Esophagus squamous epithelium (tissue), 5 donors: ENCODE measurements at regions not wholly inside any gene's neighbourhood (a gene's known extent, or its start where the extent isn't known, plus 50 kb on each side); places are given as distances from the start of the nearest gene placed in this dataset.
A peak's percentile ranks its signal among the peaks of the same experiment; 100 is the strongest.

Experiments used
- DNase-seq: peaks from one replicate; lab custom pipeline; 2025; lab: John Stamatoyannopoulos, UW
- H3K27ac ChIP-seq, 4 donors: fragments of 200-600 bp; sonication (generic); one replicate each; pipeline ENCODE4 v1.5.1; 2016 to 2019; ENCODE audit warnings: mild to moderate bottlenecking in 1 of 4
- H3K27me3 ChIP-seq, 4 donors: fragments of 200-600 bp; sonication (generic); 1 replicate in 3 of 4; 2 replicates in 1 of 4; pipeline versions ENCODE4 v1.5.1 to v1.6.0; 2017 to 2021; ENCODE audit warnings: antibody characterized with exemption in 1 of 4
- H3K36me3 ChIP-seq, 3 donors: fragments of 200-600 bp; sonication (generic); one replicate each; pipeline ENCODE4 v1.5.1; 2016 to 2019
- H3K4me1 ChIP-seq, 3 donors: fragments of 200-600 bp; sonication (generic); one replicate each; pipeline ENCODE4 v1.5.1; 2017 to 2019
- H3K4me3 ChIP-seq, 4 donors: fragments of 200-600 bp; sonication (generic); 1 replicate in 3 of 4; 2 replicates in 1 of 4; pipeline ENCODE4 v1.5.1; 2016 to 2019; ENCODE audit warnings: mild to moderate bottlenecking in 2 of 4, moderate library complexity in 1 of 4
- H3K9me3 ChIP-seq, 3 donors: fragments of 200-600 bp; sonication (generic); one replicate each; pipeline ENCODE4 v1.5.1; 2016 to 2019
- POLR2A ChIP-seq, 4 donors: fragments of 450-650 bp; IDR thresholded peaks; one replicate each; pipeline ENCODE4 v1.6.1; 2017; ENCODE audit warnings: antibody characterized with exemption in 4 of 4, mild to moderate bottlenecking in 4 of 4, moderate library complexity in 3 of 4
- WGBS, 2 donors: methylation state at CpG; one replicate each; pipeline ENCODE4 v1.1.5; 2018; 5-methylcytosine and 5-hydroxymethylcytosine counted together
- intact Hi-C: fragments of 100-400 bp; cut with DNase I; formaldehyde crosslinking; loops from one replicate; pipeline ENCODE4 v1.15.0; 2022
- TF ChIP-seq, protein P1 (sequence below), 6 experiments: fragments of 450-650 bp in 4 of 6; fragments of 200-600 bp in 2 of 6; sonication (generic) in 2 of 6; IDR thresholded peaks; one replicate each; pipeline ENCODE4 v1.5.1; 2016 to 2019; ENCODE audit warnings: antibody characterized with exemption in 6 of 6, mild to moderate bottlenecking in 4 of 6, moderate library complexity in 4 of 6
- donor health status: DM: yes; HTN: yes; CAD: no.

DNA sequence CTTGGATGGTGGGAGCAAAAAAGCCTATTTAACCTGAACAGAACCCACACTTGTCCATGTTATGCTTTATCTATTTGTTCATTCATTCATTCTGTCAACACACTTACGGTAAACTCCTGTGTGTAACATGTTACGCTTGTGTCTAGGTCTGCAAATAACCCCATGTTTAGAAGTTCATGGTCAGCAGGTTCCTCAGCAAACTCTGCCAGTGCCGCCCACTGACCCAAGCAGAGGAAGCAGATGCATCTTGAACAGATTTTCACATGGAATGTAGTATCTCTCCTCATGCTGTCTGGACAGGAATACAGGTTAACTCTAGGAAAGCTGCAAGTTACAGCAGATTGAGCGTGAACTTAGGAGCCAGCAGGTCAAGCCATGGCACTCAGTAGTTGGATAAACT lies 213.7 kb upstream of the COPS8 start:
- WGBS, 2 donors = 88 to 92% methylated on average over 4 of the region's 4 CpGs
- TF ChIP-seq, protein P1, sequence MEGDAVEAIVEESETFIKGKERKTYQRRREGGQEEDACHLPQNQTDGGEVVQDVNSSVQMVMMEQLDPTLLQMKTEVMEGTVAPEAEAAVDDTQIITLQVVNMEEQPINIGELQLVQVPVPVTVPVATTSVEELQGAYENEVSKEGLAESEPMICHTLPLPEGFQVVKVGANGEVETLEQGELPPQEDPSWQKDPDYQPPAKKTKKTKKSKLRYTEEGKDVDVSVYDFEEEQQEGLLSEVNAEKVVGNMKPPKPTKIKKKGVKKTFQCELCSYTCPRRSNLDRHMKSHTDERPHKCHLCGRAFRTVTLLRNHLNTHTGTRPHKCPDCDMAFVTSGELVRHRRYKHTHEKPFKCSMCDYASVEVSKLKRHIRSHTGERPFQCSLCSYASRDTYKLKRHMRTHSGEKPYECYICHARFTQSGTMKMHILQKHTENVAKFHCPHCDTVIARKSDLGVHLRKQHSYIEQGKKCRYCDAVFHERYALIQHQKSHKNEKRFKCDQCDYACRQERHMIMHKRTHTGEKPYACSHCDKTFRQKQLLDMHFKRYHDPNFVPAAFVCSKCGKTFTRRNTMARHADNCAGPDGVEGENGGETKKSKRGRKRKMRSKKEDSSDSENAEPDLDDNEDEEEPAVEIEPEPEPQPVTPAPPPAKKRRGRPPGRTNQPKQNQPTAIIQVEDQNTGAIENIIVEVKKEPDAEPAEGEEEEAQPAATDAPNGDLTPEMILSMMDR (IDR thresholded peaks at IDR 0.05) = no peak
- no peak for TF ChIP-seq POLR2A (IDR thresholded peaks at IDR 0.05)
- H3K27me3 ChIP-seq = no peaks in the 10 kb centered on the region
- peaks cover 5 to 33% (median 16%) of the 10 kb centered on the region in 3 donors for H3K4me1 ChIP-seq
- no peak for DNase-seq
- H3K9me3 ChIP-seq = no peaks in the 10 kb centered on the region
- H3K4me3 ChIP-seq = no peak overlapping the region
- H3K36me3 ChIP-seq = no peaks in the 10 kb centered on the region
- peak overlapping the region; percentile 72 to 80 (median 76) for H3K27ac ChIP-seq
- intact Hi-C loops = no loop called here

DNA sequence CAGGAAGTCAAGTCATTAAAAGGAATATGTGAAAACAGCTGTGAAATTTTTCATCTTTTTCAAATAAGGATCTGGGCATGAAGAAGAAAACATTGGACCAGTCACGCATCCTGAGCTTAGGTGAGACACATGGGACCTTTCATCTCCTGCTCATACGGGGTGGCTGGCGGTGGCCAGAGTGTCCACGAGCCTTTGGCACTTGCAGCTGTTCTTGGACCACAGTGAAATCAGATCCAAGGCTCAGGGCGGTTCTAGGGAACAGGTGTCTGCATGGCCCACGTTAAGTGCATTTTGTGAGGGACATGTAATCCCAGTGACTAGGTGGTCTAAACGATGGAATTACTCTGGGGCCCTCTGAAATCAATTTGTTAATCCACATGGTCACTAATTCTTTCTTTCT lies 212.7 kb upstream of the COPS8 start:
- no peak for DNase-seq
- Histone ChIP-seq H3K4me1 (peaks cover 5 to 33% (median 16%) of the 10 kb centered on the region in 3 donors), H3K9me3 (no peaks in the 10 kb centered on the region), H3K27me3 (no peaks in the 10 kb centered on the region), H3K27ac (peak overlapping the region in 2 of 4 donors; percentile 72 to 77), H3K36me3 (no peaks in the 10 kb centered on the region), H3K4me3 (no peak overlapping the region)
- intact Hi-C loops = no loop called here
- 89 to 97% methylated on average over 6 to 7 of the region's 7 CpGs for WGBS, 2 donors
- TF ChIP-seq POLR2A (IDR thresholded peaks at IDR 0.05) = no peak
- TF ChIP-seq, protein P1 (IDR thresholded peaks at IDR 0.05) = no peak

DNA sequence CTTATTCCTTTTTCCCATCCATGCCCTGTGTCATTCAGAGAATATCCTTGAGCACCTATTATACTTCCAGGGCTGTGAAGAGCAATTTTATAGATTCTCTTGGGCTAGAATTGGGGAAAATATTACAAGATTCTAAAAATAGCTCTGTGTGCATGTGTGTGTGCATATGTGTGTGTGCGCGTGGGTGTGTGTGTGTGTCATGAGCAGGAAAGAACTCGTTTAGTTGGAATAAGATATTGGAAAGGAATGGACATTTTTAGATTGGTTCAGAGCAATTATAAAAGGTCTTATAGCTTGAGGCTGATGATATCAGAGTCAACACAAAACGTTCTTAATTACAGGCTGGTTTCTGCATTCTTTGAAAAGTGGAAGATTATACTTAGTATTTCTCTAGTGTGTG lies 212.1 kb upstream of the COPS8 start:
- no peak overlapping the region for H3K4me3 ChIP-seq
- intact Hi-C loops = no loop called here
- H3K9me3 ChIP-seq = no peaks in the 10 kb centered on the region
- peaks cover 5 to 33% (median 16%) of the 10 kb centered on the region in 3 donors for H3K4me1 ChIP-seq
- no peaks in the 10 kb centered on the region for H3K27me3 ChIP-seq
- WGBS, 2 donors = 17 to 27% methylated on average over 4 of the region's 4 CpGs
- no peak for TF ChIP-seq POLR2A (IDR thresholded peaks at IDR 0.05)
- TF ChIP-seq, protein P1 (IDR thresholded peaks at IDR 0.05) = no peak
- no peaks in the 10 kb centered on the region for H3K36me3 ChIP-seq
- no peak for DNase-seq
- peak overlapping the region in 1 of 4 donors; percentile 49 for H3K27ac ChIP-seq

DNA sequence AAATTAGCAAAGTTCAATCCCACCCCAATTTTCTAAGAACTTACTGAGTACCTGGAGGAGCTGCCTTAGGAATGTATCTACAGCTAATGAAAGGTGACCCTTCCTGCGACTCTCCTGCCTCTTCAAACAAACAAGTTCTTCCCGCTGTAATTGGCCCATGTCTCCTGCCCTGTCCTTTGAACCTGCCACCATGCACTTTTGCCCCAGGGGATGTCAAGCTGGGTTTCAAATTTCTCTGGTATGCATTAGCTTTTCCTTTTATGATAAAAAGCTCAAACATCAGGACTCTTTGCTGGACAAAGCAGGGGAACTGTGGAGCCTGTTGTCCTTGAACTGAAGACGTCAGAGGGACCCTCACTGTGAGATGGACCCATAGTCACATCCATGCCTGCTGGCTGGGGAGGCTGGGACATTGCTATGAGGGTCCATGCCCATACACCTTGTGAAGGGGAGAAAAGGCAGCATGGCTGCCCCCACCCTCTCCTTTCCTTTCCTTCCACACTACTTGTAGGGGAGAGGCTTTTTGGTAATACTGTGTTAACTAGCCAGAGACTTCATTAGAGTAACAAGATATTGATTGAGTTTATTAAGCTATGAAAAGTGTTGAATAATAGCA lies 210.7 kb upstream of the COPS8 start:
- DNase-seq = no peak
- intact Hi-C loops = no loop called here
- TF ChIP-seq, protein P1 (IDR thresholded peaks at IDR 0.05) = no peak
- TF ChIP-seq POLR2A (IDR thresholded peaks at IDR 0.05) = no peak
- Histone ChIP-seq H3K4me3 (no peak overlapping the region), H3K36me3 (no peaks in the 10 kb centered on the region), H3K4me1 (peaks cover 5 to 33% (median 16%) of the 10 kb centered on the region in 3 donors), H3K9me3 (no peaks in the 10 kb centered on the region), H3K27me3 (no peaks in the 10 kb centered on the region), H3K27ac (peak overlapping the region in 2 of 4 donors; percentile 78 to 80)
- WGBS, 2 donors = 27 to 89% methylated on average over 2 to 3 of the region's 3 CpGs

DNA sequence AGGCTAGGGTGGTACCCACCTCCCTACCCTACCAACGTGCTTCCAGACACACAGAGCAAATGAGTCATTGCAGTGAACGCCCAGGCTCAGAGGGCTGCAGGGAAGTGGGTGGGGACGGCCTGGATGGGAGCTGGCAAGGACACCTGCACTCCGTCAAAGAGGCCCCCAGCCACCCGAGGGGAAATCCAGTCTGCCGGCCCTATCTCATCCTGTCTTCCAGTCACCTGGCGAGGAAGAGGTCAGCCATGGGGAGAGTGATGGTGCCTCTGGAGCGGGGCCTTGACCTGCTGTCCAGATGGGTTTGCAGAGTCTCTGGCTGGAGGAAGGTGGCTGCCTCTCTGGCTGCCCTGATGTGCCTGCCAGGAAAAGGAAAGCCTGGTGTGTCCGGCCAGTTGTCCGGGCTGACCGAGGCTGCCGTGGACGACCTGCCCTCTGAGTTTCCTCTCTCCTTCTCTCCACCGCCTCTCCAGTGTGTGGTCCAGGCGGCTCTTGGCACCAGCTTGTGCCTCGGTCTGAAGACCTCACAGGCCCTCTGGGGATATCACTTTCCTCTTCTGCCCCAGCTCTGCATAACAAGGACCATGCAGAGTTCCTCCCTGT lies 209.7 kb upstream of the COPS8 start:
- intact Hi-C loops = no loop called here
- H3K9me3 ChIP-seq = no peaks in the 10 kb centered on the region
- TF ChIP-seq, protein P1 (IDR thresholded peaks at IDR 0.05) = no peak
- TF ChIP-seq POLR2A (IDR thresholded peaks at IDR 0.05) = no peak
- no peak for DNase-seq
- peak overlapping the region in 3 of 4 donors; percentile 26 to 83 (median 80) for H3K27ac ChIP-seq
- H3K4me1 ChIP-seq = peaks cover 5 to 28% (median 16%) of the 10 kb centered on the region in 3 donors
- WGBS, 2 donors = 32 to 81% methylated on average over 7 to 11 of the region's 16 CpGs
- no peak overlapping the region for H3K4me3 ChIP-seq
- no peaks in the 10 kb centered on the region for H3K36me3 ChIP-seq
- no peaks in the 10 kb centered on the region for H3K27me3 ChIP-seq
